HepG2 (cell line): ENCODE measurements at regions not wholly inside any gene's neighbourhood (a gene's known extent, or its start where the extent isn't known, plus 50 kb on each side); places are given as distances from the start of the nearest gene placed in this dataset.

Experiments
- CHD4 ChIP-seq: fragments of 200-600 bp; sonication (generic); IDR thresholded peaks from 2 replicates; pipeline ENCODE4 v1.7.0; 2017; ENCODE audit warnings: mild to moderate bottlenecking, low read length, borderline replicate concordance
- GATA4 ChIP-seq: sonication (generic); IDR thresholded peaks from 2 replicates; pipeline ENCODE4 v1.6.1; 2016; ENCODE audit warnings: antibody characterized with exemption, low read depth, borderline replicate concordance
- MIER2 ChIP-seq: IDR thresholded peaks from 2 replicates; pipeline ENCODE4 v1.6.1; 2016; ENCODE audit warnings: missing biosample characterization, missing genetic modification reagents
- MIXL1 ChIP-seq: IDR thresholded peaks from 2 replicates; pipeline ENCODE4 v1.6.1; 2016
- NR3C1 ChIP-seq: sonication (generic); formaldehyde crosslinking; IDR thresholded peaks from 2 replicates; pipeline ENCODE4 v1.4.0; 2020; ENCODE audit warnings: missing genetic modification reagents
- RFX1 ChIP-seq: fragments of 450-650 bp; IDR thresholded peaks from 2 replicates; pipeline ENCODE4 v1.6.1; 2017
- ZNF160 ChIP-seq: sonication (generic); formaldehyde crosslinking; IDR thresholded peaks from 2 replicates; pipeline ENCODE4 v1.8.0; 2022; ENCODE audit warnings: mild to moderate bottlenecking, inconsistent platforms, missing genetic modification reagents
- ZNF546 ChIP-seq: sonication (generic); formaldehyde crosslinking; conservative IDR thresholded peaks from 2 replicates; pipeline ENCODE4 v1.8.1; 2023; ENCODE audit warnings: mild to moderate bottlenecking, missing genetic modification reagents
- TF ChIP-seq, protein P1 (sequence below), 2 experiments: sonication (generic) in 1 of 2; formaldehyde crosslinking in 1 of 2; IDR thresholded peaks; 2 replicates each; pipeline versions ENCODE4 v1.4.0 to v1.6.1; 2016 to 2020; ENCODE audit warnings: borderline replicate concordance in 1 of 2, low read depth in 1 of 2, mild to moderate bottlenecking in 1 of 2, missing genetic modification reagents in 1 of 2
- TF ChIP-seq, protein P2 (sequence below): sonication (generic); formaldehyde crosslinking; IDR thresholded peaks from 2 replicates; pipeline ENCODE4 v1.9.0; 2022; ENCODE audit warnings: missing genetic modification reagents, mild to moderate bottlenecking, borderline replicate concordance
- TF ChIP-seq, protein P3 (sequence below): sonication (generic); formaldehyde crosslinking; IDR thresholded peaks from 2 replicates; pipeline ENCODE4 v1.8.0; 2023; ENCODE audit warnings: mild to moderate bottlenecking, missing genetic modification reagents
- TF ChIP-seq, protein P4 (sequence below): IDR thresholded peaks from 2 replicates; pipeline ENCODE4 v1.4.0; 2020; ENCODE audit warnings: mild to moderate bottlenecking, missing genetic modification reagents
- TF ChIP-seq, protein P5 (sequence below): sonication (generic); formaldehyde crosslinking; IDR thresholded peaks from 2 replicates; pipeline ENCODE4 v1.4.0; 2020; ENCODE audit warnings: missing genetic modification reagents
- TF ChIP-seq, protein P6 (sequence below): sonication (generic); formaldehyde crosslinking; IDR thresholded peaks from 2 replicates; pipeline ENCODE4 v1.5.1; 2020; ENCODE audit warnings: mild to moderate bottlenecking, missing genetic modification reagents, moderate library complexity

DNA sequence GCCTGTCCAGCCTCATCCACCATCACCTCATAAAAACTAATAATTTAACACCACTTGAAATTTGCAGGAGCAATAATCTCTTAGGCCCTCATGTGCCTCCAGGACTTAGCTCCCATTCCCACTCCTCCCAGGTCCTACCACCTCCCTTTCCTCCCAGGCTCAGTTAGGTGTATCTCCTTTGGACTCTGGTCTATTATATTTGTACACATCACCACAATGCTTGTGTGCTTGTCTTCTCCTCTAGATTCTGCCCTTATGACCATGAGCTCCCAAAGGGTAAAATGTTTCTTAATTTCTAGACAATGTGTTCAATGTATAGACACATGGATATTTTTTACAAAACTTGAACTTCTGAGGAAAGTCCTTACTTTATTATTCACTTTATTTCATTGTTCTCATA, 182.0 kb upstream of the ZC3H15 start (continued):
- TF ChIP-seq, protein P1, sequence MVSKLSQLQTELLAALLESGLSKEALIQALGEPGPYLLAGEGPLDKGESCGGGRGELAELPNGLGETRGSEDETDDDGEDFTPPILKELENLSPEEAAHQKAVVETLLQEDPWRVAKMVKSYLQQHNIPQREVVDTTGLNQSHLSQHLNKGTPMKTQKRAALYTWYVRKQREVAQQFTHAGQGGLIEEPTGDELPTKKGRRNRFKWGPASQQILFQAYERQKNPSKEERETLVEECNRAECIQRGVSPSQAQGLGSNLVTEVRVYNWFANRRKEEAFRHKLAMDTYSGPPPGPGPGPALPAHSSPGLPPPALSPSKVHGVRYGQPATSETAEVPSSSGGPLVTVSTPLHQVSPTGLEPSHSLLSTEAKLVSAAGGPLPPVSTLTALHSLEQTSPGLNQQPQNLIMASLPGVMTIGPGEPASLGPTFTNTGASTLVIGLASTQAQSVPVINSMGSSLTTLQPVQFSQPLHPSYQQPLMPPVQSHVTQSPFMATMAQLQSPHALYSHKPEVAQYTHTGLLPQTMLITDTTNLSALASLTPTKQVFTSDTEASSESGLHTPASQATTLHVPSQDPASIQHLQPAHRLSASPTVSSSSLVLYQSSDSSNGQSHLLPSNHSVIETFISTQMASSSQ (IDR thresholded peaks at IDR 0.05; ENCODE audit: low read depth), result no peak
- TF ChIP-seq, protein P1 (CRISPR knock-in tag; IDR thresholded peaks at IDR 0.05; ENCODE audit: borderline replicate concordance), result no peak
- TF ChIP-seq ZNF160 (CRISPR knock-in tag) (no peak), NR3C1 (CRISPR knock-in tag) (no peak), MIER2 (CRISPR knock-in tag) (no peak), MIXL1 (no peak), GATA4 (no peak), CHD4 (no peak), ZNF546 (CRISPR knock-in tag) (no peak), RFX1 (no peak)
- TF ChIP-seq, protein P2, sequence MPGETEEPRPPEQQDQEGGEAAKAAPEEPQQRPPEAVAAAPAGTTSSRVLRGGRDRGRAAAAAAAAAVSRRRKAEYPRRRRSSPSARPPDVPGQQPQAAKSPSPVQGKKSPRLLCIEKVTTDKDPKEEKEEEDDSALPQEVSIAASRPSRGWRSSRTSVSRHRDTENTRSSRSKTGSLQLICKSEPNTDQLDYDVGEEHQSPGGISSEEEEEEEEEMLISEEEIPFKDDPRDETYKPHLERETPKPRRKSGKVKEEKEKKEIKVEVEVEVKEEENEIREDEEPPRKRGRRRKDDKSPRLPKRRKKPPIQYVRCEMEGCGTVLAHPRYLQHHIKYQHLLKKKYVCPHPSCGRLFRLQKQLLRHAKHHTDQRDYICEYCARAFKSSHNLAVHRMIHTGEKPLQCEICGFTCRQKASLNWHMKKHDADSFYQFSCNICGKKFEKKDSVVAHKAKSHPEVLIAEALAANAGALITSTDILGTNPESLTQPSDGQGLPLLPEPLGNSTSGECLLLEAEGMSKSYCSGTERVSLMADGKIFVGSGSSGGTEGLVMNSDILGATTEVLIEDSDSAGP, result no peak
- TF ChIP-seq, protein P3, sequence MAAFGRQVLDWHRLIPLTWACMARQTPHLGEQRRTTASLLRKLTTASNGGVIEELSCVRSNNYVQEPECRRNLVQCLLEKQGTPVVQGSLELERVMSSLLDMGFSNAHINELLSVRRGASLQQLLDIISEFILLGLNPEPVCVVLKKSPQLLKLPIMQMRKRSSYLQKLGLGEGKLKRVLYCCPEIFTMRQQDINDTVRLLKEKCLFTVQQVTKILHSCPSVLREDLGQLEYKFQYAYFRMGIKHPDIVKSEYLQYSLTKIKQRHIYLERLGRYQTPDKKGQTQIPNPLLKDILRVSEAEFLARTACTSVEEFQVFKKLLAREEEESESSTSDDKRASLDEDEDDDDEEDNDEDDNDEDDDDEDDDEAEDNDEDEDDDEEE (CRISPR knock-in tag), result no peak
- TF ChIP-seq, protein P4, sequence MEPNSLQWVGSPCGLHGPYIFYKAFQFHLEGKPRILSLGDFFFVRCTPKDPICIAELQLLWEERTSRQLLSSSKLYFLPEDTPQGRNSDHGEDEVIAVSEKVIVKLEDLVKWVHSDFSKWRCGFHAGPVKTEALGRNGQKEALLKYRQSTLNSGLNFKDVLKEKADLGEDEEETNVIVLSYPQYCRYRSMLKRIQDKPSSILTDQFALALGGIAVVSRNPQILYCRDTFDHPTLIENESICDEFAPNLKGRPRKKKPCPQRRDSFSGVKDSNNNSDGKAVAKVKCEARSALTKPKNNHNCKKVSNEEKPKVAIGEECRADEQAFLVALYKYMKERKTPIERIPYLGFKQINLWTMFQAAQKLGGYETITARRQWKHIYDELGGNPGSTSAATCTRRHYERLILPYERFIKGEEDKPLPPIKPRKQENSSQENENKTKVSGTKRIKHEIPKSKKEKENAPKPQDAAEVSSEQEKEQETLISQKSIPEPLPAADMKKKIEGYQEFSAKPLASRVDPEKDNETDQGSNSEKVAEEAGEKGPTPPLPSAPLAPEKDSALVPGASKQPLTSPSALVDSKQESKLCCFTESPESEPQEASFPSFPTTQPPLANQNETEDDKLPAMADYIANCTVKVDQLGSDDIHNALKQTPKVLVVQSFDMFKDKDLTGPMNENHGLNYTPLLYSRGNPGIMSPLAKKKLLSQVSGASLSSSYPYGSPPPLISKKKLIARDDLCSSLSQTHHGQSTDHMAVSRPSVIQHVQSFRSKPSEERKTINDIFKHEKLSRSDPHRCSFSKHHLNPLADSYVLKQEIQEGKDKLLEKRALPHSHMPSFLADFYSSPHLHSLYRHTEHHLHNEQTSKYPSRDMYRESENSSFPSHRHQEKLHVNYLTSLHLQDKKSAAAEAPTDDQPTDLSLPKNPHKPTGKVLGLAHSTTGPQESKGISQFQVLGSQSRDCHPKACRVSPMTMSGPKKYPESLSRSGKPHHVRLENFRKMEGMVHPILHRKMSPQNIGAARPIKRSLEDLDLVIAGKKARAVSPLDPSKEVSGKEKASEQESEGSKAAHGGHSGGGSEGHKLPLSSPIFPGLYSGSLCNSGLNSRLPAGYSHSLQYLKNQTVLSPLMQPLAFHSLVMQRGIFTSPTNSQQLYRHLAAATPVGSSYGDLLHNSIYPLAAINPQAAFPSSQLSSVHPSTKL (CRISPR knock-in tag), result peak; percentile 56
- TF ChIP-seq, protein P5, sequence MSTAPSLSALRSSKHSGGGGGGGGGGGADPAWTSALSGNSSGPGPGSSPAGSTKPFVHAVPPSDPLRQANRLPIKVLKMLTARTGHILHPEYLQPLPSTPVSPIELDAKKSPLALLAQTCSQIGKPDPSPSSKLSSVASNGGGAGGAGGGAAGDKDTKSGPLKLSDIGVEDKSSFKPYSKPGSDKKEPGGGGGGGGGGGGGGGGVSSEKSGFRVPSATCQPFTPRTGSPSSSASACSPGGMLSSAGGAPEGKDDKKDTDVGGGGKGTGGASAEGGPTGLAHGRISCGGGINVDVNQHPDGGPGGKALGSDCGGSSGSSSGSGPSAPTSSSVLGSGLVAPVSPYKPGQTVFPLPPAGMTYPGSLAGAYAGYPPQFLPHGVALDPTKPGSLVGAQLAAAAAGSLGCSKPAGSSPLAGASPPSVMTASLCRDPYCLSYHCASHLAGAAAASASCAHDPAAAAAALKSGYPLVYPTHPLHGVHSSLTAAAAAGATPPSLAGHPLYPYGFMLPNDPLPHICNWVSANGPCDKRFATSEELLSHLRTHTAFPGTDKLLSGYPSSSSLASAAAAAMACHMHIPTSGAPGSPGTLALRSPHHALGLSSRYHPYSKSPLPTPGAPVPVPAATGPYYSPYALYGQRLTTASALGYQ, result no peak
- TF ChIP-seq, protein P6, sequence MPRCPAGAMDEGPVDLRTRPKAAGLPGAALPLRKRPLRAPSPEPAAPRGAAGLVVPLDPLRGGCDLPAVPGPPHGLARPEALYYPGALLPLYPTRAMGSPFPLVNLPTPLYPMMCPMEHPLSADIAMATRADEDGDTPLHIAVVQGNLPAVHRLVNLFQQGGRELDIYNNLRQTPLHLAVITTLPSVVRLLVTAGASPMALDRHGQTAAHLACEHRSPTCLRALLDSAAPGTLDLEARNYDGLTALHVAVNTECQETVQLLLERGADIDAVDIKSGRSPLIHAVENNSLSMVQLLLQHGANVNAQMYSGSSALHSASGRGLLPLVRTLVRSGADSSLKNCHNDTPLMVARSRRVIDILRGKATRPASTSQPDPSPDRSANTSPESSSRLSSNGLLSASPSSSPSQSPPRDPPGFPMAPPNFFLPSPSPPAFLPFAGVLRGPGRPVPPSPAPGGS (CRISPR knock-in tag), result no peak
